Suprapubic skin (tissue), 4 donors: ENCODE measurements at regions not wholly inside any gene's neighbourhood (a gene's known extent, or its start where the extent isn't known, plus 50 kb on each side); places are given as distances from the start of the nearest gene placed in this dataset.

Experiments used
- DNase-seq, 2 donors: peaks; one replicate each; pipeline ENCODE4 v3.0.0-alpha.2; 2019; ENCODE audit warnings: low spot score in 2 of 2
- H3K27ac ChIP-seq: fragments of 200-600 bp; sonication (generic); one replicate; pipeline ENCODE4 v1.5.1; 2019
- H3K27me3 ChIP-seq: fragments of 200-600 bp; sonication (generic); one replicate; pipeline ENCODE4 v1.5.1; 2019
- H3K36me3 ChIP-seq: fragments of 200-600 bp; sonication (generic); one replicate; pipeline ENCODE4 v1.5.1; 2019
- H3K4me1 ChIP-seq: fragments of 200-600 bp; sonication (generic); one replicate; pipeline ENCODE4 v1.5.1; 2019
- H3K4me3 ChIP-seq: fragments of 200-600 bp; sonication (generic); one replicate; pipeline ENCODE4 v1.5.1; 2019; ENCODE audit warnings: mild to moderate bottlenecking
- H3K9me3 ChIP-seq: fragments of 200-600 bp; sonication (generic); one replicate; pipeline ENCODE4 v1.5.1; 2019
- EP300 ChIP-seq: sonication (generic); formaldehyde crosslinking; IDR thresholded peaks from one replicate; pipeline ENCODE4 v1.6.1; 2017; ENCODE audit warnings: antibody characterized with exemption
- POLR2A ChIP-seq, 2 donors: fragments of 450-650 bp; IDR thresholded peaks; one replicate each; pipeline ENCODE4 v1.6.1; 2017; ENCODE audit warnings: antibody characterized with exemption in 2 of 2, mild to moderate bottlenecking in 2 of 2, moderate library complexity in 2 of 2
- POLR2AphosphoS5 ChIP-seq, 3 donors: sonication (generic); formaldehyde crosslinking; IDR thresholded peaks; one replicate each; pipeline ENCODE4 v1.6.1; 2017; ENCODE audit warnings: antibody characterized with exemption in 3 of 3
- WGBS: methylation state at CpG from one replicate; pipeline ENCODE4 v1.1.5; 2018; 5-methylcytosine and 5-hydroxymethylcytosine counted together
- TF ChIP-seq, protein P1 (sequence below), 2 donors: fragments of 200-600 bp in 1 of 2; fragments of 450-650 bp in 1 of 2; sonication (generic) in 1 of 2; IDR thresholded peaks; one replicate each; pipeline ENCODE4 v1.5.1; 2016 to 2019; ENCODE audit warnings: antibody characterized with exemption in 2 of 2, mild to moderate bottlenecking in 1 of 2, moderate library complexity in 1 of 2

GRCh38 chr10:9613338-9614075 is 1404.2 kb upstream of the CELF2 start:
- Histone ChIP-seq H3K4me3 (no peak overlapping the region), H3K9me3 (no peaks in the 10 kb centered on the region), H3K4me1 (no peaks in the 10 kb centered on the region), H3K27me3 (no peaks in the 10 kb centered on the region), H3K27ac (no peak overlapping the region), H3K36me3 (no peaks in the 10 kb centered on the region)
- DNase-seq: no peak
- WGBS: 67% methylated on average over 8 of the region's 8 CpGs
- TF ChIP-seq EP300: no peak
- TF ChIP-seq, protein P1, sequence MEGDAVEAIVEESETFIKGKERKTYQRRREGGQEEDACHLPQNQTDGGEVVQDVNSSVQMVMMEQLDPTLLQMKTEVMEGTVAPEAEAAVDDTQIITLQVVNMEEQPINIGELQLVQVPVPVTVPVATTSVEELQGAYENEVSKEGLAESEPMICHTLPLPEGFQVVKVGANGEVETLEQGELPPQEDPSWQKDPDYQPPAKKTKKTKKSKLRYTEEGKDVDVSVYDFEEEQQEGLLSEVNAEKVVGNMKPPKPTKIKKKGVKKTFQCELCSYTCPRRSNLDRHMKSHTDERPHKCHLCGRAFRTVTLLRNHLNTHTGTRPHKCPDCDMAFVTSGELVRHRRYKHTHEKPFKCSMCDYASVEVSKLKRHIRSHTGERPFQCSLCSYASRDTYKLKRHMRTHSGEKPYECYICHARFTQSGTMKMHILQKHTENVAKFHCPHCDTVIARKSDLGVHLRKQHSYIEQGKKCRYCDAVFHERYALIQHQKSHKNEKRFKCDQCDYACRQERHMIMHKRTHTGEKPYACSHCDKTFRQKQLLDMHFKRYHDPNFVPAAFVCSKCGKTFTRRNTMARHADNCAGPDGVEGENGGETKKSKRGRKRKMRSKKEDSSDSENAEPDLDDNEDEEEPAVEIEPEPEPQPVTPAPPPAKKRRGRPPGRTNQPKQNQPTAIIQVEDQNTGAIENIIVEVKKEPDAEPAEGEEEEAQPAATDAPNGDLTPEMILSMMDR (IDR thresholded peaks at IDR 0.05): no peak
- no peak for TF ChIP-seq POLR2A (IDR thresholded peaks at IDR 0.05)
- no peak for TF ChIP-seq POLR2AphosphoS5 (IDR thresholded peaks at IDR 0.05)

DNA sequence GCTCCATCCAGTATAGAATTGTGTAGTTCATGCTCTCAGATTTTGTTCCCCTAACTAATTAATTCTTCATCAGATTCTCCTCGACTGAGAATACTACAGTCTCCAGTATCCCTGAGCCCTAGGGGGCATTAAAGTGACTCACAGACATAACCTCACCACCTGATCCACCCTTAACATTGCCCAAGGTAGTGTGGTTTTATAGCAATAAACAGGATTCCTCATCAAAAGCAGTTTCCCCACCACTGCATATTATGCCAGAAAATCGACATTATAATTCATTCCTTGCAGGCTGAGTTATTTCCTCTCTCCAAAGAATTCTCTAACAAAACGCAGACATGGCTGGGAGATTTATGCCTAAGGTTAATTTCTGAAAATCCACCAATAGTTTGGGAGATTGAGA is 1402.5 kb upstream of the CELF2 start:
- WGBS: 45% methylated on average over 3 of the region's 3 CpGs
- Histone ChIP-seq H3K4me1 (no peaks in the 10 kb centered on the region), H3K36me3 (no peaks in the 10 kb centered on the region), H3K9me3 (no peaks in the 10 kb centered on the region), H3K27me3 (no peaks in the 10 kb centered on the region), H3K4me3 (no peak overlapping the region), H3K27ac (no peak overlapping the region)
- TF ChIP-seq, protein P1 (IDR thresholded peaks at IDR 0.05): no peak
- no peak for TF ChIP-seq EP300
- no peak for TF ChIP-seq POLR2AphosphoS5 (IDR thresholded peaks at IDR 0.05)
- TF ChIP-seq POLR2A (IDR thresholded peaks at IDR 0.05): no peak
- no peak for DNase-seq

- WGBS: 77% methylated on average over 6 of the region's 6 CpGs
- no peaks in the 10 kb centered on the region for H3K27me3 ChIP-seq
- H3K4me1 ChIP-seq: no peaks in the 10 kb centered on the region
- TF ChIP-seq POLR2AphosphoS5 (IDR thresholded peaks at IDR 0.05) (no peak), POLR2A (IDR thresholded peaks at IDR 0.05) (no peak), EP300 (no peak)
- TF ChIP-seq, protein P1 (IDR thresholded peaks at IDR 0.05): no peak
- H3K4me3 ChIP-seq: no peak overlapping the region
- H3K9me3 ChIP-seq: no peaks in the 10 kb centered on the region
- H3K27ac ChIP-seq: no peak overlapping the region
- H3K36me3 ChIP-seq: no peaks in the 10 kb centered on the region
- DNase-seq: no peak
Measured at GRCh38 chr10:9621216-9621615, 1396.5 kb upstream of the CELF2 start.

DNA sequence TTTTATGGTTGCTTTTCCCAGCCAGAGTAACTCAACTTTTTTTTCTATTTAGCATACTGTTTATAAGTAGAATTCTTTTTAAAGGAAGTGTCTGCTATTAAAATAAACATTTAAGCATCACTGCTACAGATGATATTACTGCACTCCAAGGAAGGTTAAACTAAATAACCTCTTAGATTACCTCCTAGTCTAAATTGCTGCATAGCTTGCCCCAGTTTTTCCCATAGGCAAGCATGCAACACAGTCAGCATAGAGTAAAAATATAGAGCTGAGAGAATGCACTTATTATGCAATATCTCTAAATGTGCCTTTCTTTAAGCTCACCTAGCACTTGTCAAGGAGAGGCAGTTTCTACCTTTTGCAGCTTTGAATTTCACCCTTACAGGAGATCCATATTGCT is 1392.4 kb upstream of the CELF2 start:
- TF ChIP-seq POLR2A (IDR thresholded peaks at IDR 0.05) (no peak), POLR2AphosphoS5 (IDR thresholded peaks at IDR 0.05) (no peak), EP300 (no peak)
- TF ChIP-seq, protein P1 (IDR thresholded peaks at IDR 0.05): no peak
- Histone ChIP-seq H3K4me3 (no peak overlapping the region), H3K4me1 (no peaks in the 10 kb centered on the region), H3K27ac (no peak overlapping the region), H3K36me3 (no peaks in the 10 kb centered on the region), H3K9me3 (no peaks in the 10 kb centered on the region), H3K27me3 (no peaks in the 10 kb centered on the region)
- DNase-seq: no peak

DNA sequence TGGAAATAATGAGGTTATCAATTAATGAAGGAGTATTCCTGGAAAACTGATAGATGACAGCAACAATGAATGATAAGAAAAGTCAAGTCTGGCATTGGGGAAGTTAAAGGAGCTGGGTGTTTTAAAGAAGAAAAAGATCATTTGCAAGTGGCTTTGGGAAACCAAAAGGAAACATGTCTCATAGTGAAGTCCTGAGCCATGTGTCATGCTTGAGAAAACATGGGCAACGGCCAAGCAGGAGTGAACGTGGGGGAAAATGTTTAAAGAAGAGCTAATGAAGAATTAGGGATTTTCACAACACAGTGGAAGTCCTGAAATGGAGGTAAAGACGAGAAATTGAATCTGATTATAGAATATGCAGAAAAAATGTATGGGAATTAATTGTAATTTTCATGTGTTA is 1383.2 kb upstream of the CELF2 start:
- no peaks in the 10 kb centered on the region for H3K4me1 ChIP-seq
- DNase-seq: no peak
- no peak overlapping the region for H3K27ac ChIP-seq
- no peaks in the 10 kb centered on the region for H3K27me3 ChIP-seq
- no peak overlapping the region for H3K4me3 ChIP-seq
- WGBS: 75% methylated on average over 3 of the region's 3 CpGs
- H3K9me3 ChIP-seq: no peaks in the 10 kb centered on the region
- TF ChIP-seq POLR2A (IDR thresholded peaks at IDR 0.05): no peak
- no peak for TF ChIP-seq EP300
- TF ChIP-seq POLR2AphosphoS5 (IDR thresholded peaks at IDR 0.05): no peak
- TF ChIP-seq, protein P1 (IDR thresholded peaks at IDR 0.05): no peak
- H3K36me3 ChIP-seq: no peaks in the 10 kb centered on the region
